Heart left ventricle (tissue), 13 donors: ENCODE measurements at regions not wholly inside any gene's neighbourhood (a gene's known extent, or its start where the extent isn't known, plus 50 kb on each side); places are given as distances from the start of the nearest gene placed in this dataset.

Source experiments
- CTCF ChIP-seq, 12 donors: fragments of 200-600 bp; sonication (generic) in 4 of 12; IDR thresholded peaks; one replicate each; pipeline versions ENCODE4 v1.5.0 to v1.8.0; 2018 to 2022; ENCODE audit warnings: antibody characterized with exemption in 12 of 12, mild to moderate bottlenecking in 5 of 12
- POLR2A ChIP-seq, 2 donors: fragments of 450-650 bp; IDR thresholded peaks; one replicate each; pipeline ENCODE4 v1.6.1; 2017; ENCODE audit warnings: antibody characterized with exemption in 2 of 2, mild to moderate bottlenecking in 2 of 2, moderate library complexity in 2 of 2
- donor health status: ischemic (EF 13 %, LVEDD 7.1; RV severe dilation, severe dysfunction).
- donor health status: DM: no; HTN: yes; CAD: no.
- donor health status: DM: no; HTN: no; CAD: no.
- donor health status: ischemic (EF 25% LVEDD 6.9; RV normal size, moderate dysfunction).
- donor health status: ischemic (EF 25% LVEDD 5.7; RV mildly dilated, moderate dysfunction).
- donor health status: ischemic (EF 35%, LVEDD 5.7; RV mildly dilated, moderate dysfunction).
- donor health status: nonischemic (EF 11% LVEDD 7.7; RV severe dilation, severe dysfunction).
- donor health status: DM: yes; HTN: yes; CAD: no.
- donor health status: PGD.
- donor health status: ischemic (EF 29% LVEDD 5.4; RV normal size, mild dysfunction).
- donor health status: nonischemic (EF 23%, LVEDD 6.1; RV moderate dilation, normal function).

DNA sequence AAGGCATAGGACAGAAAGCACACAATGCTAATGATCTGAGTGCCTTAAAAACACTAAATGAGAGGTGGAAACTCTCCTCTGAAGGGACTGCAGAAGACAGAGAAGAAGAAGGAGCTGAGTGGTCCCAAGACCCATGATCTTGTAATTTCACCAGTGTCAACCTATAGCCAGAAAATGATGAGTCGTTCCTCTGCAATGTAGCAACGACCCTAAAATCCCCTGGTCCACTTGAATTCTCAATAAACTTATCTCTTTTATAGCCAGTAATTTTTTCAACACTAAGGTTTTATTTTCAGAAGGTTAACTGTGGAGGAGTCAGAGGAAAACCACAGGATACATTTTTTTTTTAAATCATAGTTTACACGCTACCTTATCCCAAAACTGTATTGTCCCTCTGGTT, 490.6 kb upstream of the MARCKS start:
- TF ChIP-seq CTCF (IDR thresholded peaks at IDR 0.05) (no peak), POLR2A (IDR thresholded peaks at IDR 0.05) (no peak)
